HCEC 1CT (cell line): ENCODE measurements at regions not wholly inside any gene's neighbourhood (a gene's known extent, or its start where the extent isn't known, plus 50 kb on each side); places are given as distances from the start of the nearest gene placed in this dataset.

Experiments used
- DNase-seq: peaks from one replicate; pipeline ENCODE4 v3.0.0-alpha.2; 2017

GRCh38 chr20:3307725-3308124, 68.7 kb upstream of the SLC4A11 start:
- DNase-seq, result no peak

- no peak for DNase-seq
These were observed 68.1 kb upstream of the SLC4A11 start for GRCh38 chr20:3307078-3307477.

- DNase-seq, result no peak
These were observed 67.1 kb upstream of the SLC4A11 start for GRCh38 chr20:3306068-3306467.

DNA sequence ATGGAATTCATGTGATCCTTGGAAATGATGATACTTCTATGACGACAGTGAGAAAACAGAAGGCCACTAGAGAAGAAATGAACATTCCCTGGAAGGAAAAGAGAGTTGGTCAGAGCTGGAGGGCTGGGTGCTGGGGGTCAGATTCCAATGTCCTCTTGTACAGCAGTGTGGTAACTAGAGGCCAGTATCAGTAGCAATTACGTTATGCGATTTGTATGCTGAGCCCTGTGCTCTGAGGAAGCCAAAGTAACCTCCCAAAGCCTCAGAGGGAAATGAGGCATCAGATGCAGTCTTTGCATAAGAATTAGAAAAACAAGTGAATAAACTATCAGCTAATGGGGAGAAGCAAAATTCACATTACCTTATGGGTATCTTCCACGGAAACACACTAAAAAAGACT, 65.5 kb upstream of the SLC4A11 start:
- no peak for DNase-seq

DNA sequence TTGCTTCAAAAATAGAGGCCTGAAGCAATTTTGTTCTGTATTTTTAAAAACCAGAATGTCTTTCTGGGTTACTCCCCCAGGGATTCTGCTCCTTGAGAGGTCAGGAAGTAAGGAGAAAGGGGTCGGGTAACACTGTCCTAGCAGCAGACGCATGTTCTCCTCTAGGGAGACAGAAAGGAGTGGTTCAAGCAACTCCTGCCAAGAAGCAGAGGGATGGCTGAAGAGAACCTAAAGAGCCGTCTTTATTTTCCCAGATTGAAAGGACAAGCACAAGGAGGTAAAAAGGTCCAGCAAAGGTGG, 58.0 kb upstream of the SLC4A11 start:
- DNase-seq, result no peak

- no peak for DNase-seq
These were observed 57.5 kb upstream of the SLC4A11 start for GRCh38 chr20:3296261-3297078.
